ENCODE measurements at regions not wholly inside any gene's neighbourhood (a gene's known extent, or its start where the extent isn't known, plus 50 kb on each side); places are given as distances from the start of the nearest gene placed in this dataset.
A peak's percentile ranks its signal among the peaks of the same experiment; 100 is the strongest.

DNA sequence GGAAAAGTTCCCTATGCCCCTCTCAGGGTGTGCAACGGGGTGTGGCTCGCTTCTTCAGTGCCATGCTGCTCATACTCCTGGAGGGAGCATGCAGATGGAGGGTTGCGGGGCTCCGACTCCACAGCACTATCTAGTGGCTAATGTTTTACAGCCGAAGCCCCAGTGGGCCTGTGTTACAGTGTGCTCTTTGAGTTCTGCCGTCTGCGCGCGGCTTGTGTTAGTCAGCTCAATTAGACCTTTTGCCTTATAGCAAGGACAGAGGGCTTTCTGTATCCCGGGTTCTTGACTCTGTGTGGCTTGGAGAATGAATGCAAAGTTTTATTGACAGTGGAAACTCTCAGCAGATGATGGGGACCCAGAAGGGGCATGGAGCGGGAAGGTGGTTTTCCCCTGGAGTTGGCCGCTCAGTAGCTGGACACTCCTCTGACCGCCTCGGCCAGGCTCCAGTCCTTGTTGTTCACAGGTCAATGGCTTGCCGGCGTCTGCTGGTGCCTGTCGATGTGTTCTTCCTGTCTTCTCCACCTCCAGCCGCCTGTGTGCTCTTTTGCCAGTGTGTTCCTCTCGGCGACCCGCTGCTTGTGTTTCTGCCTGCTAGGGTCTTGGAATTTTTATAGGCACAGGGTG, 383.4 kb downstream of the LMO7 start:
- H3K4me3 ChIP-seq (ENCODE audit: low read length in 3 of 3): no peak overlapping the region
- H3K27ac ChIP-seq (ENCODE audit: low read depth in 2 of 2, low read length in 2 of 2): no peak overlapping the region
- H3K36me3 ChIP-seq (ENCODE audit: control insufficient read depth in 2 of 3, insufficient read depth in 3 of 3, low read length in 3 of 3): no peaks in the 10 kb centered on the region
- intact Hi-C loops (cut with DNase I): no loop called here
- peak in 3 of 5 donors; percentile 16 to 57 (median 30) for DNase-seq
- H3K27me3 ChIP-seq (ENCODE audit: control insufficient read depth, insufficient read depth, low read length): no peaks in the 10 kb centered on the region
- FAIRE-seq: no peak
- TF ChIP-seq, protein P1, sequence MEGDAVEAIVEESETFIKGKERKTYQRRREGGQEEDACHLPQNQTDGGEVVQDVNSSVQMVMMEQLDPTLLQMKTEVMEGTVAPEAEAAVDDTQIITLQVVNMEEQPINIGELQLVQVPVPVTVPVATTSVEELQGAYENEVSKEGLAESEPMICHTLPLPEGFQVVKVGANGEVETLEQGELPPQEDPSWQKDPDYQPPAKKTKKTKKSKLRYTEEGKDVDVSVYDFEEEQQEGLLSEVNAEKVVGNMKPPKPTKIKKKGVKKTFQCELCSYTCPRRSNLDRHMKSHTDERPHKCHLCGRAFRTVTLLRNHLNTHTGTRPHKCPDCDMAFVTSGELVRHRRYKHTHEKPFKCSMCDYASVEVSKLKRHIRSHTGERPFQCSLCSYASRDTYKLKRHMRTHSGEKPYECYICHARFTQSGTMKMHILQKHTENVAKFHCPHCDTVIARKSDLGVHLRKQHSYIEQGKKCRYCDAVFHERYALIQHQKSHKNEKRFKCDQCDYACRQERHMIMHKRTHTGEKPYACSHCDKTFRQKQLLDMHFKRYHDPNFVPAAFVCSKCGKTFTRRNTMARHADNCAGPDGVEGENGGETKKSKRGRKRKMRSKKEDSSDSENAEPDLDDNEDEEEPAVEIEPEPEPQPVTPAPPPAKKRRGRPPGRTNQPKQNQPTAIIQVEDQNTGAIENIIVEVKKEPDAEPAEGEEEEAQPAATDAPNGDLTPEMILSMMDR (IDR thresholded peaks at IDR 0.05; ENCODE audit: borderline replicate concordance, extremely low read depth, insufficient read depth): no peak
- H3K4me1 ChIP-seq (ENCODE audit: control insufficient read depth in 2 of 3, insufficient read depth in 2 of 3, low read depth in 1 of 3, low read length in 3 of 3): no peaks in the 10 kb centered on the region
- no peak overlapping the region for H3K9ac ChIP-seq (ENCODE audit: low read length in 3 of 3)
- H3K9me3 ChIP-seq (ENCODE audit: control insufficient read depth in 2 of 3, insufficient read depth in 1 of 3, low read length in 3 of 3): no peaks in the 10 kb centered on the region

DNA sequence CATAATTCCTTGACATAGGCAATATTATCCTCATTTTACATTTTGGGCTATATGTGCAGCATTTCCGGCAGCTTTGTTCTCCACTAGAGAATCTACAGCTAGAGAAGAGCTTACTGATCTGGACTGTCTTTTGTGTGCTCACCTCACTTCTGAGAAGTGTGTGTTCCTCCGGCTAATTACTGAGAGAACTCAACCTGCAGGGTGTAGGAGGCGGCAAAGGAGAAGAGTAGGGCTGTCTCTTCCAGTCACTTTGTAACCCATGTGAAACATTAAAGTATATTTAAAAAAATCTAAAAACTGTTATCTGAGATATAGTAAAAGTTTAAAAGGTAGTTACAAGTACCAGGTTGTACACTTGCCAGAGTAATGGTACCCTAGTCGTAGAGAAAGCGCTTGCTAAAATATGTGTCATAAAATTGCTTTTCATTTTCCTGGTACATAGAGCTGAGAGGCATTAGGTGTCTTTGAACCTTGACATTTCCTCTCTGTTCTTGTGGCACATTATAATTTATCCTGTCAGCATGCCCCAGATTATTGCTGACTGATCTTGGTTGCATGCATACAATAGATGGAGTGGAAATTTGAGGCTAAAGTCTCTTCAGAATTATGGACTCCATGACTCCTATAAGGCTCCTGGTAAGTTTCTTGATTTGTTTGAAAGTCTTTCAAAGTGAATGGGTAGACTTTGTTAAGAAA, 381.9 kb downstream of the LMO7 start:
- H3K4me3 ChIP-seq (ENCODE audit: low read length in 3 of 3): no peak overlapping the region
- intact Hi-C loops (cut with DNase I): no loop called here

DNA sequence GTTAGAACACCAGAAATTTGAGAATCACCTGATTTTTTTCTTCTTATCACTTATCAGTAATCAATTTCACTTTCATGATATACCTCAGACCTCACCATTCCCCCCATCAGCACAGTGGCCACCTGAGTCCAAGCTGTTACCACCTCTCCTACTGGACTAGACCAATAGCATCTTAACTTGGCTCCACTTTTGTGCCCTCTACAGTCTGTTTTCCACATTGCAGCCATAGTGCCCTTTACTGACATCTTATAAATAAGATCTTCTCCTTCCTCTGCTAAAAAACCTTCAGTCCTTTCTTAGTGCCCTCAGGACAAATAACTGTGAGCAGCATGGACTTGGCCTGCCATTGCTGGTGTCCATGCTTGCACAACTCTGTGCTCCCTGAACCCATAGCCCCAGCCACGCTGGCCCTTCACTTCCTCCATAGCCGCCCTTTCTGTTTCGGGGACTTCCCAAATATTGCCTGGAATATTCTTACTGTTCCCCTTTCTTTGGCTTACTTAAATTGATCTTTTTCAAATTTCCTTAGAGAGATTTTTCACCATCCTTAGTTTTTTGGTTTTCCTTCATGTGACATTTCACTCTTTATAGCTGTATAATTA, 380.8 kb downstream of the LMO7 start:
- no peak for FAIRE-seq
- TF ChIP-seq, protein P1 (IDR thresholded peaks at IDR 0.05; ENCODE audit: borderline replicate concordance, extremely low read depth, insufficient read depth): peak; percentile 33
- no peaks in the 10 kb centered on the region for H3K36me3 ChIP-seq (ENCODE audit: control insufficient read depth in 2 of 3, insufficient read depth in 3 of 3, low read length in 3 of 3)
- no peaks in the 10 kb centered on the region for H3K9me3 ChIP-seq (ENCODE audit: control insufficient read depth in 2 of 3, insufficient read depth in 1 of 3, low read length in 3 of 3)
- no peaks in the 10 kb centered on the region for H3K4me1 ChIP-seq (ENCODE audit: control insufficient read depth in 2 of 3, insufficient read depth in 2 of 3, low read depth in 1 of 3, low read length in 3 of 3)
- intact Hi-C loops (cut with DNase I): no loop called here
- no peak overlapping the region for H3K4me3 ChIP-seq (ENCODE audit: low read length in 3 of 3)
- no peak overlapping the region for H3K27ac ChIP-seq (ENCODE audit: low read depth in 2 of 2, low read length in 2 of 2)
- H3K27me3 ChIP-seq (ENCODE audit: control insufficient read depth, insufficient read depth, low read length): no peaks in the 10 kb centered on the region
- no peak overlapping the region for H3K9ac ChIP-seq (ENCODE audit: low read length in 3 of 3)
- DNase-seq: no peak

More for the DNA sequence above, 381.9 kb downstream of the LMO7 start:
- no peaks in the 10 kb centered on the region for H3K4me1 ChIP-seq (ENCODE audit: control insufficient read depth in 2 of 3, insufficient read depth in 2 of 3, low read depth in 1 of 3, low read length in 3 of 3)
- H3K27me3 ChIP-seq (ENCODE audit: control insufficient read depth, insufficient read depth, low read length): no peaks in the 10 kb centered on the region
- H3K27ac ChIP-seq (ENCODE audit: low read depth in 2 of 2, low read length in 2 of 2): no peak overlapping the region
- DNase-seq (no peak), FAIRE-seq (no peak)
- TF ChIP-seq, protein P1 (IDR thresholded peaks at IDR 0.05; ENCODE audit: borderline replicate concordance, extremely low read depth, insufficient read depth): no peak
- no peaks in the 10 kb centered on the region for H3K36me3 ChIP-seq (ENCODE audit: control insufficient read depth in 2 of 3, insufficient read depth in 3 of 3, low read length in 3 of 3)
- H3K9ac ChIP-seq (ENCODE audit: low read length in 3 of 3): no peak overlapping the region
- H3K9me3 ChIP-seq (ENCODE audit: control insufficient read depth in 2 of 3, insufficient read depth in 1 of 3, low read length in 3 of 3): no peaks in the 10 kb centered on the region

Data from kidney (tissue), 13 donors.